Head of caudate nucleus (tissue), 42 donors: ENCODE measurements at regions not wholly inside any gene's neighbourhood (a gene's known extent, or its start where the extent isn't known, plus 50 kb on each side); places are given as distances from the start of the nearest gene placed in this dataset.
A peak's percentile ranks its signal among the peaks of the same experiment; 100 is the strongest.

Experiments used
- DNase-seq, 42 donors: peaks; one replicate each; pipeline versions ENCODE4 v3.0.0 to v3.0.0-alpha.2; 2020 to 2021; ENCODE audit warnings: mixed read lengths in 7 of 42
- intact Hi-C: fragments of 100-400 bp; cut with DNase I; formaldehyde crosslinking; loops from one replicate; pipeline ENCODE4 v1.15.0; 2022

- DNase-seq: no peak
- intact Hi-C loops: no loop called here
Measured at GRCh38 chr4:178414042-178414441, 971.8 kb upstream of the AGA start.

GRCh38 chr4:178414881-178415446, 972.7 kb upstream of the AGA start:
- no peak for DNase-seq
- intact Hi-C loops: no loop called here

- intact Hi-C loops: no loop called here
- no peak for DNase-seq
Measured at GRCh38 chr4:178415925-178416324, 973.7 kb upstream of the AGA start.

- no peak for DNase-seq
- intact Hi-C loops: no loop called here
Measured at GRCh38 chr4:178423366-178423765, 981.1 kb upstream of the AGA start.

GRCh38 chr4:178426871-178427270, 984.6 kb upstream of the AGA start:
- intact Hi-C loops: no loop called here
- no peak for DNase-seq

GRCh38 chr4:178427663-178428062, 985.4 kb upstream of the AGA start:
- DNase-seq: no peak
- intact Hi-C loops: no loop called here

GRCh38 chr4:178448372-178449035, 1006.3 kb upstream of the AGA start:
- no peak for DNase-seq

GRCh38 chr4:178450614-178451013, 1008.4 kb upstream of the AGA start:
- intact Hi-C loops: no loop called here
- DNase-seq: no peak

More at GRCh38 chr4:178448372-178449035, 1006.3 kb upstream of the AGA start:
- intact Hi-C loops: no loop called here

GRCh38 chr4:178453057-178453456, 1010.8 kb upstream of the AGA start:
- DNase-seq: no peak
- intact Hi-C loops: no loop called here

- no peak for DNase-seq
- intact Hi-C loops: no loop called here
Measured at GRCh38 chr4:178457286-178457685, 1015.0 kb upstream of the AGA start.

- intact Hi-C loops: no loop called here
Measured at GRCh38 chr4:178462710-178463109, 1020.5 kb upstream of the AGA start.

GRCh38 chr4:178463747-178464146, 1021.5 kb upstream of the AGA start:
- DNase-seq: no peak
- intact Hi-C loops: no loop called here

More at GRCh38 chr4:178462710-178463109, 1020.5 kb upstream of the AGA start:
- DNase-seq: no peak

- intact Hi-C loops: no loop called here
Measured at GRCh38 chr4:178470996-178471784, 1029.0 kb upstream of the AGA start.

GRCh38 chr4:178471994-178472393, 1029.8 kb upstream of the AGA start:
- DNase-seq: no peak
- intact Hi-C loops: no loop called here

More at GRCh38 chr4:178470996-178471784, 1029.0 kb upstream of the AGA start:
- no peak for DNase-seq

GRCh38 chr4:178480105-178480504, 1037.9 kb upstream of the AGA start:
- no peak for DNase-seq
- intact Hi-C loops: no loop called here

GRCh38 chr4:178480881-178481280, 1038.6 kb upstream of the AGA start:
- DNase-seq: no peak
- intact Hi-C loops: no loop called here

GRCh38 chr4:178481564-178481963, 1039.3 kb upstream of the AGA start:
- intact Hi-C loops: no loop called here
- no peak for DNase-seq

- intact Hi-C loops: no loop called here
- no peak for DNase-seq
Measured at GRCh38 chr4:178523038-178523437, 1080.8 kb upstream of the AGA start.

GRCh38 chr4:178535939-178536579, 1093.8 kb upstream of the AGA start:
- intact Hi-C loops: no loop called here

GRCh38 chr4:178553201-178553600, 1111.0 kb upstream of the AGA start:
- intact Hi-C loops: no loop called here
- DNase-seq: peak in 5 of 42 donors; percentile 2 to 54 (median 36)

More at GRCh38 chr4:178535939-178536579, 1093.8 kb upstream of the AGA start:
- no peak for DNase-seq
